Stimulated activated CD4-positive, alpha-beta T cell treated with anti-CD3 and anti-CD28 coated beads, Interleukin-15, amount 100 ng/mL, for 24 hours (primary cell): ENCODE measurements at regions not wholly inside any gene's neighbourhood (a gene's known extent, or its start where the extent isn't known, plus 50 kb on each side); places are given as distances from the start of the nearest gene placed in this dataset.
"Not testable (repeated sequence)": the region's sequence is repeated elsewhere in the genome, so short reads cannot be mapped to it uniquely, and the experiment has no call there.

Experiments
- DNase-seq: peaks from one replicate; pipeline ENCODE4 v3.0.0-alpha.2; 2020

DNA sequence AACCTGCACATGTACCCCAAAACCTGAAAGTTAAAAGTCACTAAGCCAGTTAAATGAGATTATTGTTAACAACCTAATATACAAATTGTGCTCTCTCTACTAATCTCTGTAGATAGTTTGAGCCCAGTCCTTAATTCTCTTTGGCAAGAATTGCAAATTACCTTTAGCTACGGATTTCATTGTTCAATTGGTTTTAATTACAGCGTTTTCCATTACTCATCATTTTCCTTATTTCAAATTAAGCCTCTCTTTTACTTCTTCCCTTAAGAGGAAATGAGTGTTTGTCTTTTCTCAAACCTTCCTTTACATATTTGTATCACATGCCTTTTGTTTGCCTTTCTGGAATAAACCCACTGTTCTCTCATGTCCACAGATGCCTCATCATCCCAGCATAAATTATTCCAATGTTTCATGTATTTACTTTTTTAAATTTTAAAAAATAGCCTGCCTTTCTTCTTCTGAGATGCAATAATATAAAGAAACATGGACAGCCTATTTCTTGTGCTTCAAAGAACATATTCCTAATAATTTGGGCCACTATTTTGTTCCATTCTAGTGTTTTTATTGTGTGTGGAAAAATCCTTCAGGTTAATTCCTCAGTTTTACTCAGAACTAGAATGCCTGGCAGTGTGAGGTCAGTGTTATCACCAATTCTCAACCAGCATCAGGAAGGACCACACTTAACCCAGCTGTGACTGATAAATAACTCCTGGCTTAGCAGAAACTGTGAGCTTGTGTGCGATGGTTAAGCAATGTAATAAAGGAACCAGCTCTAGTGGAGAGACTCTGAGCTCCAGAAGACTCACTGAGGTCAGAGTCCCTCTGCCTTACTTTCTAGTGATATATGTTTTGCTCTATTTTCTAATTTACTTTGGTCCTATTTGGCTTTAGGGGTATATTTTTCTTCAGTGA, 600.5 kb downstream of the LTN1 start:
- no peak for DNase-seq

DNA sequence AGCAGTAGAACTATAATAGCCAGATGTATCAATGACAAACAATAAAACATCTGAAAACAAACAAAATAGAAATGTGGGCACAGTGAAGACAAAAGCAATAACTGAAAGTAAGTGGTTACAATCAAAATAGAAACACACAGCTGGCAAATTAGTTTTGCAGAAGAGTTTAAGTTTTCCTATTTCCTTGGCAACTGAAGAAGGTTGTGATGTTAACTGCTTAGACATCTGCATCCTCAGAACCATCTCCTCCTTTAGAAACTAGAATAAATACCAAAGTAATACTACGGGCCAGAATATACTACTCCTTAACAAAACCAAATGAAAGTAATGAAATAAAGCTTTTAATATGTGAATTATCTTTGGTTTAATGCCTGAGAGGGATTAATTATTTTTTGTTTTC, 605.5 kb downstream of the LTN1 start:
- DNase-seq = no peak

DNA sequence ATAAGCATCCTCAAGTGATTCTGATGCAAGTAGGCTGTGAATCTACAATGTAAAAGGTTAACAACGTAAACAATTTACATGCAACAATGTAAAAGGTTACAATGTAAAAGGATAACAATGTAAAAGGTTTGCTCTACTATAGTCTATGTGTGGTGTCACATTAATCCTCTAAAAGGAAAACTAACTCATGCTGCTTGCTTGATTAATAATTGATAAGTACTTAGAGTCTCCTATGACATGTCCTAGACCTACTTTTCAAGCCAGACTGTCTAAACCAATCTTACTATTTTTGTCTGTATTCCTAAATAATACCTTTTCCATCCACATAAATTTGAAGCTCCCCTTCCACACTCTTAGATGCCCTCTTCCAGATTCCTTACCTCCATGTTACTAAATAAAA, 606.8 kb downstream of the LTN1 start:
- no peak for DNase-seq

DNA sequence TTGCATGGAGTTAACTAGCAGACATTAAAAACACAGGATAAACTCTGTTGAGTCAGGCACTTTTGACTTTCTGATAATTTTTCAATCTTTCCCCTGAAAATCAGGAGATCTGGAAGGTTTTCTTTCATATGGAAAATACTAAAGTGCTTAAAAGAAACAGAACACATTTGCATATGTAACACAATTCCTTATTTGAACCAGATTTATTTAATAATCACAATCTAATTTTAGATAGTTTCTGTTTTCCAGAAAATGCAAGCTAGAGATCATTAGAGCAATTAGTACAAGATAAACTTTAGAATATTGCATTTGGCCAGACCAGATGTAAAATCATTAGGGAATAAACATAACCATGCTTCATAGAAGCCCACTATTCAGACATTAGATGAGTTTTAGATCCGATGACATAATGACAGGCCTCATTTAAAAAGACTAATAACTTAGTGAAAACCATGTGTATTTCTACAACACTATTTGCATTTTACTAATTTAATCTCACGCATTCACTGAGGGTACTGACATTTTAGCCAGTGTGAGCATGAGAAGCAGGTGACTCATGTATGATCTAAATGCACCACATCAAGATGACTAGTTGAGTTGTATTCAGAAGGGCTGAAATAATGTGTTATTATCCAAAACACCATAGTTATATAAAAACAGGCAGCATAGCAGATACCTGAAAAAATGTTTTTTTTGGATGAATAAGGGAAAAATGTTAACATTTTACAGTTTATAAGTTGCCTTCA, 611.5 kb downstream of the LTN1 start:
- DNase-seq = not testable (repeated sequence)

DNA sequence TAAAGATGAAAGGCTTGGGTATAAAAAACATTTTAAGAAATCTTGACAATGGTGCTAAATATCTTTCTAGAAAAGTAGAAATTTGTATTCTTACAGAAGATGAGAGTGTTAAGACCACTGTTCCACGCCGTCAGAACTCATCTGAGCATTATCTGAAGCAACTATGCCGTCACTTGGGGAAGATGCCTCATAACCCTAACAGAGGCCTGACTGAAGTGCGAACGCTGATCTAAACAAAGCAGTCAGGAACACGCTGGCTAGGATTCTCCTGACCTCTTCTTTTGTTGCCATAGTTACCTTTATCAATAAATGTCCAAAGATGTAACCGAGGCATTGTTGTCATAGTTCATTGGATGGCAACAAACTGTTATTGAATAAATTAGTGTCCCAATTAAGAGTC, 612.4 kb downstream of the LTN1 start:
- DNase-seq = no peak

DNA sequence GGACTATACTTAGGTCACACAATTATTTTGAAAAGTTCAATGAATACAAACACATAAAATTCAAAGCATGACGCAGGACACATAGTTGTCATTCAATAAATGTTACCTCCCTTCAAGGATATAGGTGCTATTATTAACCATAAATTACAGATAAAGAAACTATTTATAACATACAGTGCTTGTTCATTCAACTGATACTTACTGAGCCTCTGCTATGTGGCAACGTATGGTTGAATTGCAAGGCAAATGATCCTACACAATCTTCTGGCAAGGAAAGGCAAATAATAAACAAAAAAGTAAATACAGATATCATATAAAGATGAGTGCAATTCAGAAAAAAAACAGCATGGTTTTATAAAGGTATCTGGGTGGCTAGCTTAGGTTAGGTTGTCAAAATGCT, 614.7 kb downstream of the LTN1 start:
- DNase-seq = no peak

DNA sequence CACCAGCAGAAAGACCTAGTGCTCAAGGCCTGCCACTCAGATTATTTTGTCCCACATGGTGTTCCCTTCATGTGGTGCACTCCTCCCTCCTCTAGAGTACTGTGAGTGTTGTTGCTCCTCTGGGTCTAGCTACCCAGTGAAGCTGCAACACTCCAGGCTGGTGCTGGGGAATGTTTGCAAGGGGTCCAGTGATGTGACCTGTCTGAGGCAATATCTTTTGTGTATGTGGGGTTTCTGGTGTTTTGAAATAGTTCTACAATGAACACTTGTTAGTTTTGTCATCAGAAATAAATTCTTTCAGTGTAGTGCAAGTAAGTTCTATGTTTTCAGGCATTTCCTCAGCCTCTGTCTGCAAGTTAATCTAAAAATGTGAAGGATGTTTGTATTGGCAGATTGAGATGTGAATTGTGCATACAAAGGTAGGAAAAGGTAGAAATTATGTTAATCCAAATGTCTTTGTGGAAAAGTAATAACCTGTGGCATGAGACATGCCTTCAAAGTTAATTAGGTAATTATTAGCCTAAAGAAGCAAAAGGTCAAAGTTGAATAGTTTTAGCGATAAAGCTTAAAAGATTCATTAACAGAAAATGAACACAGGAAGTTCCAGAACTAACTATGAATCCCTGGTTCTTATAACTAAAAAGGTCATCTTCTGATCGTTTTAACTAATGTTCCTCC, 616.8 kb downstream of the LTN1 start:
- DNase-seq = no peak

DNA sequence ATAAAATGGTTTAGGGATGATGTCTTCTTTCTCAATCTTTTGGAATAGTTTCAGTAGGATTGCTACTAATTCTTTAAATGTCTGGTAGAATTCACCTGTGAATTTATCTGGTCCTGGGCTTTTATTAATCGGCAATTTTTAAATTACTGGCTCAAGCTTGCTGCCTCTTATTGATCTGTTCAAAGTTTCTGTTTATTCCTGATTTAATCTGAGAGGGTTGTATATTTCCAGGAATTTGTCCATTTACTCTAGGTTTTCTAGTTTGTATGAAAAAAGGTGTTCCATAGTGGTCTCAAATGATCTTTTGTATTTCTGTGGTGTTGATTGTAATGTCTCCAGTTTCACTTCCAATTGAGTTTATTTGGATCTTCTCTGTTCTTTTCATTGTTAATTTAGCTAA, 617.8 kb downstream of the LTN1 start:
- no peak for DNase-seq

DNA sequence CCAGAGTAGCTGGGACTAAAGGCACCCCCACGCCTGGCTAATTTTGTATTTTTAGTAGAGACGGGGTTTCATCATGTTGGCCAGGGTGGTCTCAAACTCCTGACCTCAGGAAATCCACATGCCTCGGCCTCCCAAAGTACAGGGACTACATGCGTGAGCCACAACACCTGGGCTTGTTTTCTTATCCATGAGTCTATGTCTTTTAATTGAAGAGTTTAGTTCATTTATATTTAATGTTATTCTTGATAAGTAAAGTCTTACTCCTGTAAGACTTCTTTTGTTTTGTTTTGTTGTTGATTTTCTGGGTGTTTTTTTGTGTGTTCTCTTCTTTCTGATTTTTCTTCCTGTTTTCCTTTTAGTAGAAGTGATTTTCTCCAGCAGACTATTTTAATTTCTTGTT, 621.0 kb downstream of the LTN1 start:
- DNase-seq = no peak

DNA sequence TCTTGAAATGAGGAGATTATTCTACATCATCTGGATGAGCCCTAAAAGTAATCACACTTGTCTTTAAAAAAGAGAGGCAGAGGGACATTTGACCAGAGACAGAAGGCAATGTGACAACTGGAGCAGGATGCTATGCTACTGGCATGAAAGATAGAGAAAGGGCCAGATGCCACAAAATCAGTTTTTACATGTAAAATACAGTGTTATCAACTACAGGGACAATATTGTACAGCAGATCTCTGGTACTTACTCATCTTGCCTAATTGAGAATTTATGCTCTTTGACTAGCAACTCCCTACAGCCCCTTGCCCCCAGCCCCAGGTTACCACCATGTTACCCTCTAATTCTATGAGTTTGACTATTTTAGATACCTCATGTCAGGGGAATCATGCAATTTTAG, 633.4 kb downstream of the LTN1 start:
- no peak for DNase-seq

DNA sequence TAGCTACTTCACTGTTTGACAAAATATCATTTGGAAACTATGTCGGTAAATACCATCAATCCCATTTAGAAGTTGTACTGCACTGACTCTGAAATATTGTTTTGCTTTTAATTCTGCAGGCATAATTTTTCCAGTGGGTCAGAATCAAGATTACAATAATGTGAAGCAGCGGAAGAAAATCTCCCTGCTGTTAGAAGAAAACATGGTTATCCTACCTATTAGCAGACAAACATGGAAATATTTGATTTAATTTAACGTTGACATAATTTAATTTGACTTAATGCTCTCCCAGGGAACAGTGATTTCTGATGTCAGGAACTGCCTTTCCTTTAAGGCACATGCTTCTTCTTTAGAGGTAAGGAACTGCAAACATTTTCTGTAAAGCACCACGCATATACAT, 634.0 kb downstream of the LTN1 start:
- no peak for DNase-seq

DNA sequence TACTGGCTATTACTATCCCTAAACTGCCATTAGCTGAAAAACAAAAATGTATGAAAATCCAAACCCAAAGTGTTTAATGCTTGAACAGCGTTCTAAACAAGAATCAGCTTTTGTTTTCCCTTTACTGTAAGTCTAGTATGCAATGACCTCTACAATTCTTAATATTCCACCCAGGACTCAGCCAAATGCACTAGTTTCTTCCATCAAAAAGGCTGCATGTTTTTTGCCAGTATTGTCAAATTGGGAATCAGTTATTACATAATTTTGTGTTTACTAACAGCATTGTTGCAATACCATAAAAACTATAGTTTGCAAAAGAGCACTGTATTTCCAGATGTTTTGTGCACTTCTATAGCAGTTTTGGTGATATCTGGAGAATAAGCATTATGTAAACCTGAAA, 634.5 kb downstream of the LTN1 start:
- no peak for DNase-seq

DNA sequence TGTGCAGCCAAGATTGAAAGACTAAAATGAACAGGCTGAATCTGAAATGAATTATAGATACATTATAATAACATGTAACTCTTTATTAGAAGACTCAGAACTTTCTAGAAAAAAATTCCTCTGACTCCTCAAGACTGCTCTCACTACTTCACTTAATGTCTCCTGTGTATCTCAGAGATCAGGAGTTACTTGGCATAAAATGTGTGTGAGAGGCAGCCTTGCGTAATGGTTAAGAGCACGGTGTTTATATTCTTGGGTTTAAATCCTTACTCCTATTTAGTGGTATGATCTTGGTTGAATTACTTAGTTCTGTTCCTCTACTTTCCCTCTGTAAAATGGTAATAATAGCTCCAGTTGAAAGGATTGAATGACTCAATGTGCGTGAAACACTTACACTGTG, 634.9 kb downstream of the LTN1 start:
- no peak for DNase-seq

DNA sequence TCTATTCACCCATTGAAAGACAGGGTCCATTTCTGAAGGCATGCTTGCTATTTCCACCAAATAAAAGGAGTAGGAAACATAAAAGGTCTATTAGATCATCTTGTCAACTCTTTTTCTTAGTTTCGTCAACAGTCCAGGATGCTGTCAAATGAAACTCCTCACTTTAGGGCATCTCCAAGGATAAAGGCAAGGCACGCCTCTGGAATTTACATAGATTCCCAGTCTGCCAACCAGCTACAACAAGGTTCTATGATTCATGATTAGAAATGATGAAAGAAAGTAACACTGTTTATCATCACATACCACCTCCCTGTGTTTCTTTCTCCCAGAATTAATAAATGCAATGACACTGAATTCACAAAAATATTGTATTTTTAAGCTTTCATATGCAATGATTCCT, 636.3 kb downstream of the LTN1 start:
- DNase-seq = no peak

DNA sequence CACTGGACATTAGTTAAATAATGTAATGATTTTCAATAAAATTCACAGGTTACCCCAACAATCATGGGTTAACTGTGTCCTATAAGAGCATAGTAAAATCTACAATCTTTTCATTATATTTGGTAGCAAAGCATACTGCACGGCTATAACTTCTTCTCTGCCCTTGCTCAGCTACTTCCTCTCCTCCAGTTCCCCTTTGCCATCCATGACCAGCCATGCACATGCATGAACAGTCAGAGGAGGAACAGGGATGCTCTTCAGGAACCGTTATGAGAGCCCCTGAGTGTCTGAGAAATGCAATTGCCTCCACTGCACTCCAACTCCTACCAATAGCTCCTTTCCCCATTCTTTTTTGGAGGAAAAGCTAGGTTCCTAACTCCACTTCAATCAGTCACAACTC, 646.7 kb downstream of the LTN1 start:
- no peak for DNase-seq

DNA sequence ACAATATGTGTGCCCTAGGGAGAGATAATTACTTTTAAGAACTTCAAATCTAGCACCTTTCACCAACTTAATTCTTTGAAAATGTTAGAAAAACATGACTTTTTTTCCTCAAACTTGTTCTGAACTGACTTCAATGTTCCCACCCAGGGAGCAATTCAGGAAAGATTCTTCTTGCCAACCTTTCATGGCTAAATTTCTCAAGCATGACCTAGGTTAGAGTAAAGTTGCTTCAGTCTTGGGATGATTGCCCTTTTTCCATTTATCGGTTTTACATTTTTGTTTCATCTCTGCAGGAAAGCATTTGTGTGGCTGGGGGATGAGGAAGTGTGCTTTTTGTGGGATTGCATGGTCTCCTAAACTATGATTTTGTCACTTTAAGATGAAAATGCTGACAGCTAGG, 647.7 kb downstream of the LTN1 start:
- no peak for DNase-seq

DNA sequence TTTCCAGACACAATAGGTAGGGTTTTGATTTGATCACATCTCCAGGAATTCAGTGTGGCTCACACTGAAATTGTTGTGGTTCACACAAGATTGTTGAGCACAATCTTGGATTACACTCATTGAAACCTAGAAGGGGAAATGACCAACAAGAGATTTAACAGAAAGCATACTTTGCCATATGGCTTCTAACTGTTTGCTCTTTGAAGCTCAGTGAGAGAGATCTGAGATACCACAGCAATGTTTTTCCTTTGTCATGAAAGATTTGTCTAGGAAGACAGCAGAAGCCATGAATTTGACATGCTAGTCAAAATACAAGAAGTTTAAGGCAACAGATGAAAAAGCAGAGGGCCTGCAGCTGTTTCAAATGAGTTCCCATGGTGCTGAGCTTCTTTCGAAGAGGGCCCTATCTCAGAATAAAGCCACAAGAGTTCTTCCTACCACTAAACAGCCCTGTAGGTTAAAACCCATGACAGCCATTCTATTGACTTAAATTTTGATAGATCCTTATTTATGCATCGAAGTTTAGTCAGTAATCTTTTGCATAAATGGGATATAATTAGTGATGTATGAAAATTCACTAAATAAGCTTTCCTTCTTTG, 650.4 kb downstream of the LTN1 start:
- no peak for DNase-seq

DNA sequence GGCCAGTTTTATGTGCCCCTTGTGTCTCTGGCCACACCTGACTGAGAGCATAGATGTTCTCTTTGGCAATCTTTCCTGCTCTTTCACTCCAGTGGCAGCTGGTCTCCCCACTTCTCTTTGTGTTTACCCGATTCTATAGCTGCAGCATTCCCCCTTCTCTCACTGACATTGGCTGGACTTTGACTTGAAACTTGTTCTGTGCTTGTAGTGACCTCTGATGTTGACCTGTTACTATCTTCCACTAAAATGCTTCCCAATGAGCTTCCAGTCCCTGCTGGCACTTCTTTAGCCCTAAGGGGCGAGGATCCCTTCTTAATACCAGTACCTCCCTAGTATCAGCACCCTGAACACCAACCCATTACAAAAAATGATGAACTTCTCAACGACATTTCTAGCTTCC, 653.3 kb downstream of the LTN1 start:
- no peak for DNase-seq

DNA sequence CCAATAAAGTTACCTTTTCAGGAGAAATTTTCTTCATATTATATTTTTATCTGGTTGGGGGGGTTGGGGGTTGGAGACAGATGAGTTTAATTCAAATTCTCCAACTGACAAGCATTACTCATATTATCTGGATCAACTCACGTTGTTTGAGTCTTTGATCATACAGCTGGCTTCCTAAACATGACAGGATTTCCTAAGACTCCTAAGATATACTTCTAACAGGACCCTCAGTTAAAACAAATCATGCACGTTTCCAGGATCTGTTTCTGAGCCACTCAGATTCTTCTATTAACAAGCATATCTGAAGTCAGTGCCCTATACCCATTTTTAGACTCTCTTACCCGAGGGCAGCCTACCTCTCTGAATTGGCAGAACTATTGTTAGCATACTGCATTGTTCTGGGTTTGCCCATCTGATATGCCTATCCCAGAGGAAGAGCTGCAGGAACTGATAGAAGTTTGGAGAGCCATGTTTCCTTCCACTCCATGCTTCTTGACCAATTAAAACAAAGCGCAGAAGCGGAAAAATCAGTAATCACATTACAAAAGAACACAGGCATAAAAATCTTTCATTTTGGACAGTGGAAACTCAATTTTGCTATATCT, 653.9 kb downstream of the LTN1 start:
- DNase-seq = no peak

DNA sequence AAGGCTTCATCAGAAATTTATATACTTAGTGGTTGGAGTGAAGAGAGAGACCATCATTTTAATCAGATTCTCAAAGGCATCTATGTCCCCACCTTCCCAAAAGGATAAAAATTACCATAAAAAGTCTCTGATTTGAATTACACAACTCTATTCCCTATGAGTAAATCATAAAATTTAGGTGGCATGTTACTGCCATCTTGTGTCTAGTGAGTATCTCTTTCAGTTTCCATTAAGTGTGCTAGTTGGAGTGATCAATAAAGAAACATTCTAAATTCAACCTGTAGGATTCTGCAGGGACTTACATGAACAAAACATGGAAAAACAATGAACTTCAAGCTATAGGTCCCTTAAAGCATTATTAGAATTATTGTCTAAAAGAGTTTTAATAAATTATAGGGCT, 655.4 kb downstream of the LTN1 start:
- no peak for DNase-seq

DNA sequence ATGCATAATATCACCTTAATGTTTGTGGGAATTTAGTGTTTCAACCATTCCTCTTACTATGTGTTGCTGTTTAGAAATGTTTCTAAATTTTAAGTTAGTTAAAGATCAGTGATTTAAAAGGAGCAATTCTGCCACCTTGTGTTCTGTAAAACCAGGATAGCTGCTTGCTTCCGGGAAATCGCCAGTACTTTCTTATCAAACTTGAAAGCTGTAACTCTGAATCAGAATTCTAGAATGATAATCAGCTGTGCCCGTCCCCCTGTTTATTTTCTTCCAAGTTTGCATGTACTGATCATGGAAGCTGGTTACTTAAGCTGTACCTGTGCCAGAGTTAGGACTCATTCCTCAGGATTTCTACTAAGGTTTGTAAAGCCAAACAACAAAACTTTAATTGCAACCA, 656.4 kb downstream of the LTN1 start:
- no peak for DNase-seq

DNA sequence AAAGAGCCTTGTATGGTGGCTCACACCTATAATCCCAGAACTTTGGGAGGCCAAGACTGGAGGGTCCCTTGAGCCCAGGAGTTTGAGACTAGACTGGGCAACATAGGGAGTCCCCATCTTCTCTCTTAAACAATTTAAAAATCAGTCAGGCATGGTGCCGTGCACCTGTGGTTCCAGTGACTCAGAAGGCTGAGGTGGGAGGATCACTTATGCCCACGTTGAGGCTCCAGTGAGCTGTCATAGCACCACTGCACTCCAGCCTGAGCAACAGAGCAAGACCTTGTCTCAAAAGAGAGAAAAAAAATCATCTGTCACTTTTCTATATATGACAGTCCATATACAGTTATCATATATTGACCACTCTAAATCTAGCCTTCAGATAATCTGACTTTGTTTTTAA, 658.3 kb downstream of the LTN1 start:
- DNase-seq = no peak

DNA sequence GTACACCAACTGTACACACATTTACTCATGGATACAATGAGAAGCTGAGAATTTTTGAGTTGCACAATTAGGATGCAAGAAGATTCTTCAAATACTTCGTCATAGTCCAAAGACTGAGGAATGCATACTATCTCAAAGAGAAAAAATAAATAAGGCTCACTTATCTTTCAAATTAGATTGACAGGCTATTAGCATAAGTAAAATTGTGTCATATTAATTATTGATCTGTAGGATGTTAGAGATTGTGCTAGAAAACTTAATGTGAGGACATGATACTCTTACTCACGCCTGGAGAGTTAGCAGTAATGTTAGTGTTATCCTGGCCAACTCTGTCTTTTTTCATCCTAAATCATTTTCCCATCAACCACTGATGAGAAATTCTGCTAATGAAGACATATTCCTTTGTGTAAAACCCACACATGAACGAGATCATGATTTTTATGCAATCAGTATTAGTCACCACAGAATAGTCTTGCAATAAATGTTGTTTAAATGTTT, 659.0 kb downstream of the LTN1 start:
- DNase-seq = no peak
